Fibroblast of skin of right biceps (primary cell): ENCODE measurements at regions not wholly inside any gene's neighbourhood (a gene's known extent, or its start where the extent isn't known, plus 50 kb on each side); places are given as distances from the start of the nearest gene placed in this dataset.
"Not testable (repeated sequence)": the region's sequence is repeated elsewhere in the genome, so short reads cannot be mapped to it uniquely, and the experiment has no call there.

Experiments
- DNase-seq: peaks from one replicate; pipeline ENCODE4 v3.0.0-alpha.2; 2013

DNA sequence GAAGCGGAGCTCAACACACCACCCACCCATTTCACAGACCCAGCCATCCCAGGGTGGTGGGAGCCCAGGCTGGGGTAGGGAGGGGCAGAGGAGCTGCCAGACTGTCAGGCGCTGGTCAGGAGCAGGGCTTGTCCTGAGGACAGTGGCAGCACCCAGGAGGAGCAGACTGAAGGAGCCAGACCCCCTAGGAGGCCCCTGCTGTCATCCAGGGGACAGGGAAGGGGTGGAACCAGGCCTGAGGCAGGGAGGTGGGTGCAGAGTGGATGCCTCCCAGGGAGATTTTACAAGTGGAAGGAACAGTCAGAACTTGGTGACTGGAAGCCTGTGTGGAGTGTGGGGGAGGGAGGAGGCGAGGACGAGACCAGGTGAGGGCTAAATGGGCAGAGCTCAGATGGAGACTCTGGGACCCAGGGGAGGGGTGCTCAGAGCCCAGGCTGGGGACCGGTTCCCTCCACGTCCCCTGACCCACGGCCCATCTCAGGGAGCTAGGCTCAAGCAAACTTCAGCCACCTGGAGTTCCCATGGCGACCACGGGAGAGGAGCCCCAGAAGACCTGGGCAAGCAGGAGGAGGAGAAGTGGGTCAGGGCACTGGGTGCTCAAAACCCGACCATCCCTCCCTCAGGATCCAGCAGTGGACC lies 215.4 kb downstream of the TBC1D2B start:
- DNase-seq = not testable (repeated sequence)

DNA sequence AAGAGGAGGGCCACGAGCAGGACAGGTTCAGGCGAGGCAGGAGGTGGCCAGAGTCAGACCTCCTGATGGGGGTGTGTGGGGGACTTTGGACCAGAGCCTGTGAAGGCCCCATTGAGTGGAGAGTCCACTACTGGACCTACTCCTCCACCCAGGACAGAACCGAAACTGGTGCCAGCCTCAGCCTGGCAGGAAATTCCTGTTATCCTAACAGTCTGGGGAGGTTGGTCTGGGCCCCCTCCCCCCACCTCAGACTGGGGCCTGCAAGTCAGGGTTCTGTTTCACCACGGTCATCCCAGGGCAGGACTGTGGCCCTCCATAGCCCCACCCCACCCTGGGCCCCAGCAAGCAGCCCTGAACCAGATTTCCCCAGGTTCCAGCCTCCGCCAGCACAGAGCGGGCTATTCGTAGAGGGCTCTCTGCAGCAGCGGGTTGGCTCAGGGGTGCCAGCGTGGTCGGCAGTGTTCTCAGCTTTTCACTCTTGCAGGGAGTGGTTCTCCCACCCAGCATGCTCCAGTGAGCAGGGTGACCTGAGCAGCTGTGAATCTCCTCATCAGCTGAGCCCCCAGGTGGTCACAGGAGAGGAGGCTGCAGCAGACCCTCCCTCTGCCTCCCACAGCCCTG lies 217.3 kb downstream of the TBC1D2B start:
- no peak for DNase-seq

DNA sequence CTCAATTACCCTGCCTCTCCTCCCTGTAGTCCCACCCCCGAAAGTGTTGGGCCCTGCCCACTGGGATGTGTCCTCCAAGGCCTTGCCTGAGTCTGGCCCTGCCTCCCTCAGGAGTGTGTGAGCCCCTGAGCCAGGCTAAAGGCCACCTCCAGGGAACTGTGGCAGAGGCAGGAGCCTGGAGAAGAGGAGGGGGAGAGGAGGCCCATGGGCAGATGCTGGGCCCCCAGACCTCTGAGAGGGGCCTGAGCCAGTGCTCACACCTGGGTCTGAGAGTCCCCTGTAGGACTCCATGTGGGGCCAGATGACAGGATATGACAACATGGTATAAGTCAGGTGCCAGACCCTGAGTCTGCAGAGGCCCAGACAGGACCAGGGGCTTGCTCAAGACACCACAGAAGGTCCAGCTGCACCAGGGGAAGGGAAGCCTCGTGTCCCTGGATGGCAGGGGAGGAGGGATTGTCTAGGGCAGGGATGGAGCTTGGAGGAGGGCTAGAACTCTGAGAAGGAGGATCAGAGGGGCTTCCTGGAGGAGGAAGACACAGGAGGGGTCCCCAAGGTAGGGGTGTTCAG lies 217.9 kb downstream of the TBC1D2B start:
- no peak for DNase-seq

DNA sequence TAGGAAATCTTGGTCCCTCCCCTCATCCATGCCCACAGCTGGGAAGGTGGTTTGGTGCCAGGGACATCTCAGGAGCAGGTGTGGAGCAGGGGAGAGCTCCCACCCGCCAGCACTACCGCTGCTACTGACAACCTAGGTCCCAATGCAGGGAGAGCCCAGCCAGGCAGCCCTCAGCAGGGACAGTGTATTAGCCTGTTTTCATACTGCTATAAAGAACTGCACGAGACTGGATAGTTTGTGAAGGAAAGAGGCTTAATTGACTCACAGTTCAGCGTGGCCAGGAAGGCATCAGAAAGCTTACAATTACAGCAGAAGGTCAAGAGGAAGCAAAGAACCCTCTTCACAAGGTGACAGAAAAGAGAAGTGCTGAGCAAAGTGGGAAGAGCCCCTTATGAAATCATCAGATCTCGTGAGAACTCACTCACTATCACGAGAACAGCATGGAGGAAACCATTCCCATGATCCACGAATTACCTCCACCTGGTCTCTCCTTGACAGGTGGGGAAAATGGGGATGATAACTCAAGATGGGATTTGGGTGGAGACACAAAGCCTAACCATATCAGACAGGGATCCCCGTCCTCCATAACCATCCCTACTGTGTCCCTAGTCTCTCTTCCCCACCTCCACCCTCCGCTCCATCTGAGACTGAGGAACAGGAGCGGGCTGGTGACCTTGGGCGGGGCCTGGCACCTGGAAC lies 218.6 kb downstream of the TBC1D2B start:
- DNase-seq = no peak

DNA sequence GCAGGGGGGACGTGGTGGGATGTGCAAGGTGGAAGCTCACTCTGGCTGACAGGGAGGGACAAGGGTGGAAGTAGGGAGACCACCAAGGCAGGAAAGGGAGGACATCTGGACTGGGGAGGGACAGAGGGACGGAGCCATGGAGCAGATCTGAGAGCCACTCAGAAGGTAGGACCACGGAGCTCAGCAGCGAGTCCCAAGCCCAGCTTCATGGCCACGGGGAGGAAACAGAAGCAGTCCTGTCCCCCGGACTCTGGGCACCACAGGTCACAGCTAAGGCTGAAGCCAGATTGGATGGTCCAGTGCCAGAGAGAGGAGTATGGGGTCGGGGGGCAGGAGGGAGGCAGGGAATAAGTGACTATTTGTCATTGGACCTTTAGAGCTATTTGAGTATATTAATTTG lies 220.1 kb downstream of the TBC1D2B start:
- DNase-seq = no peak

DNA sequence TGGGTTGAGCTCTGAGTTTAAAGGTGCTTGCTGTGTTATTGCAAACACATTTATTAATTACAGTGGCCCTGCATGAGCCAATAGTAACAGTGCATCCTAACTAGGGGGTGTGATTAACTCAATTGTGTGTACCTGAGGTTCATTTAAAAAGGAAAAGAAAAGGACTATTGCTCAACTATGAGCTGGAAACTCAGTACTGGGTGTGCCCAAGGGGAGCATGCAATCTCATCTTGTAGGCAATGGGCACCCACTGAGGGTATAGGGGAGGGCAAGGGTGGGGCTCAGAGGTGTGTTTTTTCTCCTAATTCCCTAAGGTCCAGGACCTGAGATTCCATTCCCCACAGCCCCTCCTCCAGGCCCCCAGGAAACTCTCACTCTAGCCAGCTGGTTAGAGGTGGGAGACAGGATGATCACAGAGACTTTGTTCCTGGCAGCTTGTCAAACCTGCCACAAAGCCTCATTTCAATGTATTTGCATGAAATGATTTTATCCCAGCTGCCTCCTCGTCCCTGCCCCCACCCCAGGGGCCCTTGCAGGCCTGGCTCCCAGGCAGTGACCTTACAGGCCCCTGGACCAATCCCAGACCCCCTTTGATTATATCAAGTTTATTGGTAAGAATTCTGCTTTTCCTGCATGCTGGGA lies 220.7 kb downstream of the TBC1D2B start:
- no peak for DNase-seq

- no peak for DNase-seq
Observed at GRCh38 chr15:77855871-77856270, 221.6 kb downstream of the TBC1D2B start.

- DNase-seq = no peak
Observed at GRCh38 chr15:77854980-77855379, 222.3 kb upstream of the LINGO1 start.

- DNase-seq = no peak
Observed at GRCh38 chr15:77853910-77854309, 221.2 kb upstream of the LINGO1 start.

GRCh38 chr15:77853008-77853328 lies 220.3 kb upstream of the LINGO1 start:
- DNase-seq = no peak

DNA sequence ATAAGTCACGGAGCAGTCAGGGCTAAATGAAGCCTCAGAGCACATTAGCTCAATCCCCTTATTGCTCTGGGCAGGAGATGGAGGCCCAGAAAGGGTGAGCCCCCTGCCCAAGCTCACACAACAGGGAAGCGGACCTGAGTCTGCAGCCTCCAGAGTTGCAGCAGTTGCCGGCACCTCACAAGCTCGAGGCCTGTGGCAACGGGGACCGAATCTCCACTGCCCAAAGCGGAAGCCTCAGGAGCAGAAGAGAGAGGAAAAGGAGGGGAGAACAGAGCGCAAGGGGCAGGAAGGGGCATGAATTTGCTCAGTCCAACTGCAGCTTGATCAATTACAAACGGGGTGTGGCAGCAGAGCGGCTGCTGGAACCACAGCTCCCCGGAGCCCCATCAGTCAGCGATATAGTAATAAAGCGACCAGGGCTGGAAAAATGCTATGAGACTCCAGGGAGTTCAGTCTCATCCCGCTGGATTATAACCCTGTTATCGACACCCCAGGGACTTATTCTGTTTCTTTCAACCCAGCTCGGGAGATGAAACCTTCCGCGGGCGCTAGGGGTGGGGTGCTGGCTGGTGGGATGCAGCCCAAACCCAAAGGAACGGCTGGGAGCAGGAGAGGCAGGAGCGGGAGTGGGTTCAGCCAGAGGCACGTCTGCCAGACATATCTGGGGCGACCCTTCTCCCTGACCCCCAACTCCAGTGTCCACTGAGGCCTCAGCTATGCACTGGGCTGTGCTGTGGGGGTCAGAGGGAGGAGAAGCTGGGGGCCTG lies 219.7 kb upstream of the LINGO1 start:
- DNase-seq = no peak

- no peak for DNase-seq
Observed at GRCh38 chr15:77851691-77852090, 219.0 kb upstream of the LINGO1 start.

GRCh38 chr15:77851086-77851485 lies 218.4 kb upstream of the LINGO1 start:
- no peak for DNase-seq

- no peak for DNase-seq
Observed at GRCh38 chr15:77846986-77847385, 214.3 kb upstream of the LINGO1 start.

GRCh38 chr15:77846360-77846759 lies 213.6 kb upstream of the LINGO1 start:
- DNase-seq = no peak

- no peak for DNase-seq
Observed at GRCh38 chr15:77844798-77845446, 212.2 kb upstream of the LINGO1 start.

GRCh38 chr15:77843546-77843945 lies 210.8 kb upstream of the LINGO1 start:
- no peak for DNase-seq

GRCh38 chr15:77840991-77841775 lies 208.5 kb upstream of the LINGO1 start:
- peak; percentile 73 for DNase-seq

- DNase-seq = no peak
Observed at GRCh38 chr15:77839970-77840905, 207.5 kb upstream of the LINGO1 start.

DNA sequence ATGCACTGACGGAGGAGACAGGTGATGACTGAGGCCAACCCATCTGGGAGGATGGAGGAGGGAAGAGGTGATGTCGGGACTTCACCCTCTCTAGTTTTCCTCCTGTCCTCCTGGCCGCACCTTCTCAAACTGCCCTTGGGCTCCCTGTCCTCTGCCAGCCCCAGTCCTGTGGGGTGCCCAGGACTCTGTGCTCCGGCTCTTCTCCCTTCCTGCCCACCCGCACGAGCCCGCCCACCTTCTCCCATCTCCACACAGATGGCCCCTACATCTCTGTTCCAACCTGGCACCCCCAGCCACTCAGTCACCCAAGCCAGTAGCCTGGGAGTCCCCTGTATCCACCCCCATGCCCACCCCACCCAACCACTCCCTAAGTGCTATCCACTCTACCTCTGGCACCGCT lies 206.7 kb upstream of the LINGO1 start:
- DNase-seq = no peak
